GM21360 (cell line): ENCODE measurements at regions not wholly inside any gene's neighbourhood (a gene's known extent, or its start where the extent isn't known, plus 50 kb on each side); places are given as distances from the start of the nearest gene placed in this dataset.
"Not testable (repeated sequence)": the region's sequence is repeated elsewhere in the genome, so short reads cannot be mapped to it uniquely, and the experiment has no call there.

Source experiments
- ATAC-seq: cut with Tn5 transposase; IDR thresholded peaks from one replicate; pipeline ENCODE4 v1.9.1; 2021; ENCODE audit warnings: mild to moderate bottlenecking, moderate library complexity; ENCODE audit not compliant: unreplicated experiment

DNA sequence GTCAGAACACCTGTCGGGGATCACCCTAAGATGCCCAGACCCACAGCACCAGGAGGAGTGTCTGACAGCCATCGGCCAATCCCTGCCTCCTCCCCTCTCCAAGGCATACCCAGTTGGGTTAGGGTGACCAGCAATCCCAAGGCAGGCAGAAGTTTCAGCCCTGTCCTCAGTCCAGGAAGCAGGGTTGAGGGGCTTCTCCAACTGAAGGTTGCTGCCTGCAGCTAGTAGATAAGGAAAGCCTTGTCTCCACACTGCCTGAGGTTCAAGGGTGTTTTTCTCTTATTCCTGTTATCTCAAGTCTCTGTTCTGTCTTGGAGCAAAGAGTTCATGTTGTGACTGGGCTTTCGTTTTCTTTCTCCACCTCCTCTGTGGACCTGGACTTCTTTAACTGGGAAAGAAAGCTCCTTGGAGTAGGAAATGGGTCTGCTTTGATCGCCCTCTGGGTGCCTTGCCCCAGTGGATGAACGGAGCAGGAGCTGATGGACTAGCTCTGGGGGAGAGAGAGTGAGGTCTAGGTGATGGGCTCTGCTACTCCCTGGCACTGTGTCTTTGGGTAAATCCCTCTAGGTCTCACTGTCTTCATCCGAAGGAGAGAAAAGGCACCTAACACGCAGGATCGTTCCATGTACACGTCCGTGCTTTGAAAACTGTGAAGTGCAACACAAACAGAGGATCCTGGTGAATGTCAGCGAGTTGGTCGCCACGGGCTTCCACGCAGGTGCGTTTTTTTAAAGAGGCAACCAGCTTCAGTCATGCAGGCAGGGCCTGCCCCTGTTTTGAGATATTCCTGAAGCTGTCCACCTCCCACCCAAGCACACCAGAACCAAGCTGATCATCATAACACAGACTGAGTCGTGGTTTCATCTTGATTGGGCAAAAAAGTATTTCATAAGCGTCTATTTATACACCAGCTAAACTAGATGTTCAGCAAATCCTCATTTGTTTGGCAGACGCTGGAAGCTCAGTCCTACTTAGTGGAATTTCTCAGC, 52.5 kb upstream of the FOXN3 start:
- ATAC-seq: no peak

DNA sequence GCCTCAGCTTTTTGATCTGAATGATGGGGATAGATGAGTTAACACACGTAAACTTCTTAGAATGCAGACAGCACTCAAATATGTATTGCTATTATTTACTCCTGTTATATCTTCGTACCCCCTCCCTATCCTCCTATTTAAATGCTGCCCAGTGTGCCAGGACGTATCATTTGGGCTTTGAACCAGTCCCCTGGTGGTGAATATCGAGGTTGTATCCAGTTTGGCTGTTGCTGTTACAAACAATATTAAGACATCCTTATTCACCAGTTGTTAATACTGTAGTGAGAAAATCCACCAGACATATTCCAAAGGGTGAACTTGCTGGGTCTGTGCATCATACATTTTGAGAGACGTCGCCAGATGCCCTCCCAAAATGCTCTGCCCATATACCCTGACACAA, 51.5 kb upstream of the FOXN3 start:
- ATAC-seq: no peak

DNA sequence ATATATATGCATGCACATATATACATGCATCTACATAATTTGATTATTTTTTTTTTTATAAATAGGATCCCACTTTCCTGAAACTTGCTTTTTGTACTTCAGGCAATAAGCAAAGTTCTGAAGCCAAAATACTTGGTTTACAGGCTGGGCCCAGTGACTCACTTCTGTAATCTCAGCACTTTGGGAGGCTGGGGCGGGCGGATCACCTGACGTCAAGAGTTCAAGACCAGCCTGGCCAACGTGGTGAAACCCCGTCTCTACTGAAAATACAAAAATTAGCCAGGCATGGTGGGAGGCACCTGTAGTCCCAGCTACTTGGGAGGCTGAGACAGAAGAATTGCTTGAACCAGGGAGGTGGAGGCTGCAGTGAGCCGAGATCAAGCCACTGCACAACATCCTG, 51.0 kb upstream of the FOXN3 start:
- not testable (repeated sequence) for ATAC-seq

DNA sequence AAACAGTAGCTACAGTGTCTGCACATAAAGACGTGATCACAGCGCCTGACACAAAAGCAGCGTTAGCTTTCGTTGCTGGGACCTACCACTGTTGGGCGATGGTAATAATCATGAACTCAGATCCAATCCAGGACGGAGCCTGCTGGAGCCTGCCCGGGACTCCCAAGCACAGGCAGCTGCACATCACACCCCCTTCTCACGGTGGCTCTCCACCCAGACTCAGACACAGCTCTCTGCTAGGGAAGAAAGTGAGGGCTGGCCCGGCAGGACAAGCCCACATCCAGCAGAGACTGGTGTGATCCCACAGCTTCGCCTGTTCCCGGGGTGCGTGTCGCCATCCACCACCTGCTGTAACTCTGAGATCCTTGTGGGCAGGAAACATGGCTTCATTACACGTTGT, 49.9 kb upstream of the FOXN3 start:
- ATAC-seq: no peak
